NCI-H1417 (cell line): ENCODE measurements at regions not wholly inside any gene's neighbourhood (a gene's known extent, or its start where the extent isn't known, plus 50 kb on each side); places are given as distances from the start of the nearest gene placed in this dataset.
"Not testable (repeated sequence)": the region's sequence is repeated elsewhere in the genome, so short reads cannot be mapped to it uniquely, and the experiment has no call there.

Source experiments
- DNase-seq, 3 experiments: peaks; one replicate each; lab custom pipeline; 2025; lab: John Stamatoyannopoulos, UW

DNA sequence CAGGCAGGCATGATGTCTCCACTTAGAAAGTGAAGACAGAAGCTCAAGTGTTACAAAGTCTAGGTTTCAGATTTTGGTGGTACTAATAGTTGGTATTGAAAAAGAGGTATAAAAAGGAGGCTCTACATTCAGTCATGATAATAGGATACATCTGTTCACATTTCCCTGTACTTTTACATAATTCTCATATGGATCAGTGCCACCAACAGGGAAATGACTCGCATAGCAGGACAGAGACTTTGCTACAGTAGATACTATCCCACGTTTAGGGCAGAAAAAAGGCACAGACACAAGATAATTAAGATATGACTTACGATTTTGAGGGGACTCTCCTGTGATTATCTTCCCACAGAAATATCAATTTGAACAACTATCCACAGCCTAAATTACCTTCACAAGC is 1062.9 kb upstream of the EPHA6 start:
- DNase-seq: no peak

GRCh38 chr3:95752199-95752598 is 1062.2 kb upstream of the EPHA6 start:
- no peak for DNase-seq

DNA sequence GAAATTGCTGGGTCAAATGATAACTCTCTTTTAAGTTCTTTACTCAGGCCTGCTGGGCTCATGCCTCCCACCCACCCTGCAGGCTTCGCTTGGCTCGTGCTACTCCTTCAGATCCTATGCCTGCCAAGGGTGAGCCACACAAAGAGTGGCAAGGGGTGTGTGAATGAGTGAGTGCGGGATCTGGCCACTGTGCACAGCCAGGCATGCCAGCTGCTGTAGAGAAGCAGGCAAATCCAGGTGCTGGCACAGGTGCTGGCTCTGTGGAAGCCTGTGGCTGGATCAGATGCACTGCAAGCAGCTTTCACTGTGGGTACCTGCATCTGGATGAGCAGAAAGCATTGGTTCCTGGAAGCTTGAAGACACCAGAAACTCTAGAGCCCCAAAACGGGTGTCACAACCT is 1055.7 kb upstream of the EPHA6 start:
- DNase-seq: no peak

GRCh38 chr3:95759614-95760301 is 1054.6 kb upstream of the EPHA6 start:
- no peak for DNase-seq

GRCh38 chr3:95775486-95776094 is 1038.8 kb upstream of the EPHA6 start:
- no peak for DNase-seq

GRCh38 chr3:95781598-95781997 is 1032.8 kb upstream of the EPHA6 start:
- no peak for DNase-seq

- no peak for DNase-seq
Observed at GRCh38 chr3:95789111-95789510, 1025.3 kb upstream of the EPHA6 start.

DNA sequence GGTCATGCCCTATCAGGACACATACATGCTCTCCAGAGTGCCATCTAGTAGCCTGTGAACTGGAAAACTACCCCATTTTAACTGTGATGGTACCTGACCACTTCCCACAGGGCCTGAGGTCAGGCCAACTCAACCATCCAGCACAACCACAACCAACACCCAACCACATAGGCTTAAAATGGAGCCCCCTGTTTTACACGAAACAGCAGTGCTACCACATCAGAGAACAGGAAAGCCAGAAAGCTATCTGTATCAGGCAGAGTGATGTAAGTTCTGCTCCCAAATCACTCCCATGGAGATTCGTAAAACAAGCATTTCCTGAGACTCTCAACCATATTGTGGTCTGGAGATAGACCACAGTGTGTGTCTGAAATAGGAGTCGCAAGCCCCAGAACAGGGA is 1017.3 kb upstream of the EPHA6 start:
- DNase-seq: no peak

GRCh38 chr3:95798628-95799027 is 1015.8 kb upstream of the EPHA6 start:
- no peak for DNase-seq

- no peak for DNase-seq
Observed at GRCh38 chr3:95810462-95810861, 1003.9 kb upstream of the EPHA6 start.

- DNase-seq: no peak
Observed at GRCh38 chr3:95813244-95813643, 1001.1 kb upstream of the EPHA6 start.

DNA sequence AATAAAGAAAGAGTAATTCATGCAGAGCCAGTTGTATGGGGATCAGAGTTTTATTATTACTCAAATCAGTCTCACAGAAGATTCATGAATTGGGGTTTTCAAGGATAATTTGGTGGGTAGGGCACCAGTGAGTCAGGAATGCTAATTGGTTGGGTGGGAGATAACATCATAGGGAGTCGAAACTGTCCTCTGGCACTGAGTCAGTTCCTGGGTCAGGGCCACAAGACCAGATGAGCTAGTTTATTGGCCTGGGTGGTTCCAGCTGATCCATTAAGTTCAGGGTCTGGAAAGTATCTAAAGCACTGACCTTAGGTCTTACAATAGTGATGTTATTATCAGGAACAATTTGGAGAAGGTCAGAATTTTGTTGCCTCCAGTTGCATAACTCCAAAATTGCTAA is 998.6 kb upstream of the EPHA6 start:
- no peak for DNase-seq

DNA sequence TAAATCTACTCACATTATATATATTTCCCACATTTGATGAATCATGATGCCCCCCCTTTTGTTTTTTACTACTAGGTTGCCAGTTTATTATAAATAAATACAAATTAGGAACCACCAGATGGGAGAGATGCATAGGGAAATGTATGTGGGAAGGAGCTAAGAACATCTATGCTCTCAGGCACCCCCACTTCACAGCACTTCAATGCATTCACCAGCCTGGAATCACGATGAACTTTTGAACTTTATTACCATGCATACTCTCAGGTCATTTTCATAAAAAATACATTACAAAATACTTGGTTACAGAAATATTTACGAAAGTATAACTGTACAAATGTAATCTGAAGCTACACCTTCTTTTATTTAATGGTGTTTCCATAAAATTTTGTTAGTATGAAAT is 988.0 kb upstream of the EPHA6 start:
- DNase-seq: no peak

- DNase-seq: no peak
Observed at GRCh38 chr3:95832146-95832545, 982.2 kb upstream of the EPHA6 start.

DNA sequence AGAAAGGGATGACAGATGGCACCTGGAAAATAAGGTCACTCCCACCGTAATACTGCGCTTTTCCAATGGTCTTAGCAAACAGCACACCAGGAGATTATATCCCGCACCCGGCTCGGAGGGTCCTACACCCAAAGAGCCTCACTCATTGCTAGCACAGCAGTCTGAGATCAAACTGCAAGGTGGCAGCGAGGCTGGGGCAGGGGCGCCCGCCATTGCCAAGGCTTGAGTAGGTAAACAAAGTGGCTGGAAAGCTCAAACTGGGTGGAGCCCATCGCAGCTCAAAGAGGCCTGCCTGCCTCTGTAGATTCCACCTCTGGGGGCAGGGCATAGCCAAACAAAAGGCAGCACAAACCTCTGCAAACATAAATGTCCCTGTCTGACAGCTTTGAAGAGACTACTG is 953.8 kb upstream of the EPHA6 start:
- DNase-seq: not testable (repeated sequence)

DNA sequence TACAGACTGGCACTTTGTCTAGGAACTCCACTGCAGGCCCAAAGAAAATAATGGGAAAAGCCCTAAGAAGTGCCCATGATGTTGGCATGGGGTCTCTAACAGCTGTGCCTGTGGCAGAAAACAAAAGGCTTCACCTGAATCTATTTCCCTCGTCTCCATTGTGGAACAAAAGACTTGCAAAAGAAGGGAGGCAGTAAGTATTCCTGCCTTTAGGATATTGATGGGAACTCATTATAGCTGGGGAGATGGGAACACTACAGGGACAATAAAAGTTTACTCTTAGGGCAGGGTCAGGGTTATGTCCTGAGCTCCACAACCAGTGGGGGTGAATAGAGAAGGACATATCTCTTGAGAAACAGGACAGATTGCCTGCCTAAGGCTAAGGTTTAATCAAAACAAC is 930.6 kb upstream of the EPHA6 start:
- no peak for DNase-seq

- DNase-seq: no peak
Observed at GRCh38 chr3:95886616-95887015, 927.8 kb upstream of the EPHA6 start.

DNA sequence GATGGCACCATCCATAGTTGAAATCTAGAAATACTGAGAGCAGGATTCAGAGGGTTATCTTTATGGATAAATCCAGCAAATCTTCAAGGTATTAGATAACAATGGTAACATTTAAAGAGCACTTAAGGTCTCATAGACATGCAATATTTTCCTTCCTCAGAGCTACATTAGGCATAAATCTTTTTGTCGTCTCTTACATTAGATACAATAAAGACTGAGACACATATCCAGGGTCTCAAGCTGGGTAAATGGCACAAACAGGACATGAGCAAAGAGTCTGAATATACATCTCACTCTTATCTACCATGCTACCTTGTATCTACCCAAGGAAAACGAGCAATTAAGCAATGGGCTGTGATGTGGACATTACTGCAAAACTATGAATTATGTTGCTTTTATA is 927.3 kb upstream of the EPHA6 start:
- DNase-seq: no peak

DNA sequence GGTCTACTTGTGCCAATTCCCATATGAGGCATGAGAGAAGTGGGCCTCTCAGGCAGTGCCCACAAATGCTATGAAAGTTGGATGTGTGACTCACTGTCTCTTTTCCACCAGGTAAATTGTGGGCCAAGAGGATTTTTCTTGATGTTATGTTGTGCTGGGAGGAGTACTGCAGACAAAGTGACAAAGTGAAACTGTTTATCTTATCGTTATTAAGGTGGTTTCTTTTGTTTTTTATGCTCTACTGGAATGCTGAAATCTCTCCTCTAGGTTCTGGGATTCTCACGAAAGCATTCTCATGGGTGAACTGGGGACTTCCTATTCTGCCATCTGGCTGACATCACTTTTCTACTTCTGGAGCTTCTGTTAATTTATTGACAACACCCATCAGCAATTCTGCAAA is 919.6 kb upstream of the EPHA6 start:
- no peak for DNase-seq

DNA sequence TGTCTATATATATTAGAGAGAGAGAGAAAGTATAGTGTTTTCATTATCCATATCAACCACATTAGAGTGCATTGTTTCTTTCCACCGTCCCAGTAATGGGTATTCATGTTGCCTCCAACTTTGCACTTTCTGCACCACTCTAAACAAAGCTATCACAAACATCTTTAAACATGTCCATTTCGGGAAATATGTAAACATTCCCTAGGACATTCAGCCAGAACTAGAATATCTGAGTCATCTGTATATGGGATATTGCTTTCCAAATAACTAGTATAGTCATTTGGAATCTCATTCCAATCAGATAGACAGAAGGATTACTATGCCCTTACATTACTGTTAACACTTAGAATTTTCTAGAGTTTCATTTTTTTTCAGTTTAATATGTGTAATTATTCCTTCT is 914.9 kb upstream of the EPHA6 start:
- DNase-seq: no peak

- no peak for DNase-seq
Observed at GRCh38 chr3:95899911-95900310, 914.5 kb upstream of the EPHA6 start.

DNA sequence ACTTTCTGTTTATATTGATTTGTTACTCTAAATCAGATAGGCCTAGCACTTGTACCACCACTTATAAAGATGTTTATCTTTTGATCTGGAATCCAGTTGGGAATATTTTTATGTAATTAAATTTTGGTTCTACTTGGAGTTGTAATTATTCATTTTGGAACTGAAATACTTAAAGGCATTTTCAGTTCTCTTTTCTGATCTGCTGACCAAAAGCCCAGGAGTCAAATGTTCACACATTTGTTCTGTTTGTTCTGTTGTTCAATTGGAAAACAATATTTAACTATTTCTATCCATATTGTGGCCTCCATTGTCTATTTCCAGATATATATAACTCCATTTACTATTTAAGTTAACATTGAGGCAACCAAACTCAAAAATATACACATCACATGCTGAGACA is 912.4 kb upstream of the EPHA6 start:
- DNase-seq: no peak

DNA sequence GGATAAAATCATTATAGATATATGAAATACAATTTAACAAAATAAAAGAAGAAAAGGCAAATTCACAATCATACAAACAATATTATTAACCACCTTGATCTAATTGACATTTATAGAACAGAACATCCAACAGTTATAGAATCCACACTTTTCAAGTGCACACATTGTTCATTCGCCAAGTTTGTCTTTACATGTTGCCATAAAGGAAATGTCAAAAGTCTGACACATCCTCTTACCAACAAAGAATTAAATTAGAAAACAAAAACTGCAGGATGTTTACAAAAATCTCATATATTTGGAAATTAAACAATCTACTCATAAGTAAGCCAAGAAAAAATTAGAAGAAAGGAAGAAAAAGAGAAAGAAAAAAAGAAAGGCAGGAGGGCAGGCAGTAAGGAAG is 909.2 kb upstream of the EPHA6 start:
- DNase-seq: no peak

DNA sequence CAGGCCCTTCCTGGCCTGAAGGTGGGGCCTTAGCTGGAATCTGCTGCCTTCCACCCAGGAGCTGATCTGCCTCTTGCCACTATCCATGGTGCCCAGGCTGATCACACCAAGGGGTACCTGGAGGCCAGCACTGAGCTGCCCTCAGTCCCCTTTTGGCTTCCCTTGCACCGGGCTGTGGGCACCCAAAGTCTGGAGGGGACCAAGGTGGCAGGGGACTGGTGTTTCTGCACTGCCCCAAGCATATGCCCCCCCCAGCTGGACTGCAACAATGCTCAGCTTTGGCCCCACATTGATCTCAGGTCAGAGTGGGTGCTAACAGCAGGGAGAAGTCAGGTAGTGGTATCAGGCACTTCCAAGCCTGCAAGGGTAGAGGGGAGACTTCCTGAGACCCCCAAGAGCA is 902.6 kb upstream of the EPHA6 start:
- no peak for DNase-seq
